ENCODE measurements at regions not wholly inside any gene's neighbourhood (a gene's known extent, or its start where the extent isn't known, plus 50 kb on each side); places are given as distances from the start of the nearest gene placed in this dataset.

DNA sequence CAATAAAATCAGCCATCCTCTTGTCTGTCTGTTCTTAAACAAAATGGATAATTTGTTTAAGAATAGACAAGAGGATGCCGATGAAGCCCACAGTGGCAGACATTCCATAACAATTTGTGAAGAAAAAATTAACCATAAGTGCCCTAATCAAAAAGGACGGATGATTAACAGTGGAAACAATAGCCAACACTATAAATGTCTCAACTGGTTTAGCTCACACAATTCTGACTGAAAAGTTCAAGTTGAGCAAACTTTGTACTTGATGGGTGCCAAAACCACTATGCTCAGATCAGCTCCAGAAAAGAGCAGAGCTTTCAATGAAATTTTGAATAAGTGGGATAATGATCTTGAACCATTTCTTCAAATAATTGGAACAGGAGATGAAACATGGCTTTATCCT is 202.2 kb upstream of the OR4E1 start:
- ChIA-PET CTCF (no interaction called here), POLR2A (no interaction called here)
- no peak for TF ChIP-seq SP1 (IDR thresholded peaks at IDR 0.05)
- DNase-seq (ENCODE audit: extremely low spot score), result no peak

DNA sequence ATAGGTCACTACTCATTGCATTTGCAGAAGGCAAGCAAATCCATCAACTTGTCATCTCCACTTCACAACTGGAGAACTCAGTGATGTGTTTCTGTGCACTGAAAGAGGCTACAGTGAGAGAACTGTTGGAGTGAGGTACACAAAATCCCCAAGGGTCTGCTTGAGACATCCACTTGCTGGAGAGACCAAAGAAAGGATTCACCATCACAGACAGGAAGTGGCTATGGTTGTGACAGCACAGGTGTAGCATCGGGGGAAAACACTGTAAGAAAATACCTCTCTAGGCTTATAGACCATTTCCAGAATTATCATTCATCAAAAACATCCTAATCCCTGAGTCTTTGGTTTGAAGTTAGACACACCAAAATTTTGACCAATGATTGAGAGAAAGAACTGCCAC is 201.3 kb upstream of the OR4E1 start:
- POLR2A ChIA-PET, result no interaction called here
- CTCF ChIA-PET, result no interaction called here
- DNase-seq (ENCODE audit: extremely low spot score), result no peak
- no peak for TF ChIP-seq FOXK2 (IDR thresholded peaks at IDR 0.05)
- TF ChIP-seq ARNT (IDR thresholded peaks at IDR 0.05), result no peak
- no peak for TF ChIP-seq SUZ12 (IDR thresholded peaks at IDR 0.05)
- no peak for TF ChIP-seq FOXA1 (IDR thresholded peaks at IDR 0.05)
- no peak for TF ChIP-seq ELF4 (IDR thresholded peaks at IDR 0.05)
- TF ChIP-seq, protein P1, sequence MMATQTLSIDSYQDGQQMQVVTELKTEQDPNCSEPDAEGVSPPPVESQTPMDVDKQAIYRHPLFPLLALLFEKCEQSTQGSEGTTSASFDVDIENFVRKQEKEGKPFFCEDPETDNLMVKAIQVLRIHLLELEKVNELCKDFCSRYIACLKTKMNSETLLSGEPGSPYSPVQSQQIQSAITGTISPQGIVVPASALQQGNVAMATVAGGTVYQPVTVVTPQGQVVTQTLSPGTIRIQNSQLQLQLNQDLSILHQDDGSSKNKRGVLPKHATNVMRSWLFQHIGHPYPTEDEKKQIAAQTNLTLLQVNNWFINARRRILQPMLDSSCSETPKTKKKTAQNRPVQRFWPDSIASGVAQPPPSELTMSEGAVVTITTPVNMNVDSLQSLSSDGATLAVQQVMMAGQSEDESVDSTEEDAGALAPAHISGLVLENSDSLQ (IDR thresholded peaks at IDR 0.05), result no peak
- no peak for TF ChIP-seq CTBP1 (IDR thresholded peaks at IDR 0.05; ENCODE audit: borderline replicate concordance)
- no peak for TF ChIP-seq L3MBTL2 (conservative IDR thresholded peaks at IDR 0.05)
- no peak for TF ChIP-seq FOXM1 (IDR thresholded peaks at IDR 0.05; ENCODE audit: borderline replicate concordance)
- TF ChIP-seq SP1 (IDR thresholded peaks at IDR 0.05), result no peak
- no peak for TF ChIP-seq TARDBP (IDR thresholded peaks at IDR 0.05)
- TF ChIP-seq ZNF384 (IDR thresholded peaks at IDR 0.05), result no peak
- no peak for TF ChIP-seq LEF1 (IDR thresholded peaks at IDR 0.05; ENCODE audit: borderline replicate concordance)
- TF ChIP-seq HDGF (IDR thresholded peaks at IDR 0.05; ENCODE audit: borderline replicate concordance), result no peak
- no peak for TF ChIP-seq BHLHE40 (IDR thresholded peaks at IDR 0.05; ENCODE audit: borderline replicate concordance)
- TF ChIP-seq NFRKB (IDR thresholded peaks at IDR 0.05), result no peak

DNA sequence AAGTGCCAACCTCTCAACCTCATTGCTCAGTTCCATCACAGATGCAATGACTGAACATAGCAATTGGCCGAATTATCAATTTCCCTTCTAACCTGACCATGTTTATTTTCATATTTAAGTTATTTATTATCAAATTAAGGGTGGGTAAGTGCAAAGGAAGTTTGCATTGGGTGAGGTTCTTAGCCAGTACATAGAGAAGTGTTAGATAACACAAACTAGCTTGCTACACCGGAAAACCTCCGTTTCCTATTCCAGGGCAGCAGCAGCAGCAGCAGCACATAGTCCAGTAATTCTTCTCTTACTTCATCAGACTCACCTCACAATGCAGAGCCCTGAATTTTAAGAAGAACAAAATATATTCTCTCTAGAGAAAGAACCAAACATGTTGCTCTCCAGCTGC is 200.5 kb upstream of the OR4E1 start:
- ChIA-PET CTCF (no interaction called here), POLR2A (no interaction called here)
- TF ChIP-seq FOXA1 (IDR thresholded peaks at IDR 0.05), result no peak
- no peak for TF ChIP-seq HDGF (IDR thresholded peaks at IDR 0.05; ENCODE audit: borderline replicate concordance)
- TF ChIP-seq SUZ12 (IDR thresholded peaks at IDR 0.05), result no peak
- no peak for TF ChIP-seq L3MBTL2 (conservative IDR thresholded peaks at IDR 0.05)
- no peak for TF ChIP-seq ELF4 (IDR thresholded peaks at IDR 0.05)
- no peak for TF ChIP-seq NFRKB (IDR thresholded peaks at IDR 0.05)
- TF ChIP-seq CTBP1 (IDR thresholded peaks at IDR 0.05; ENCODE audit: borderline replicate concordance), result no peak
- TF ChIP-seq FOXM1 (IDR thresholded peaks at IDR 0.05; ENCODE audit: borderline replicate concordance), result no peak
- no peak for TF ChIP-seq ZNF384 (IDR thresholded peaks at IDR 0.05)
- TF ChIP-seq FOXK2 (IDR thresholded peaks at IDR 0.05), result no peak
- no peak for TF ChIP-seq ARNT (IDR thresholded peaks at IDR 0.05)
- DNase-seq (ENCODE audit: extremely low spot score), result no peak

DNA sequence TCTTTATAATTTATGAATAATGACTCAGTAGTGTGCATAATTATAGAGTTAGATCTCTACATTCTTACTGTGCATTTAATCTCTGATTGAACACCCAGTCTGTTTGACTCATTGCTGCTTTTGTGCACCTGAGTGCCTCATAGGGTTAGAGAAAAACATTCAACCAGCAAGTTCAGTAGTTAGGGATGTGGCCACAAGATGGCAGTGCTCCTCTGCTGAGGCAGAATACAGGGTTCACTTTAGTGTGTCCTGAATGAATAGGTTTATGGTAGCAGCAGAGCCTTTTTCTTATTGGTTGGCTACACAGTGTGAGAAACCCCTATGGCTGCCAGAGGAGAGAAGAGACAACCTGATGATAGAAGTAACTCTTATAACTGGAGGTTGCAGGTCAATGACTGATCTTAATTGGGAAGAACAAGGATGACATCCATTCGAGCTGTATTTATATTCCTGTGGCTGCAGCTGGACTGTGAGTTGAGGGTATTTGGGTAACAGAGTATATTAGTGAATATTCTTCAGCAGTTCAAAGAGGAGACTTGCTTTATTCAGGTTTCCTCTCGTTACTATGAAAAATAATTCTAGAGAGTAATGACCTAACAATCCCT is 194.9 kb upstream of the OR4E1 start:
- peak; percentile 68 for DNase-seq (ENCODE audit: extremely low spot score)
- POLR2A ChIA-PET, result no interaction called here

DNA sequence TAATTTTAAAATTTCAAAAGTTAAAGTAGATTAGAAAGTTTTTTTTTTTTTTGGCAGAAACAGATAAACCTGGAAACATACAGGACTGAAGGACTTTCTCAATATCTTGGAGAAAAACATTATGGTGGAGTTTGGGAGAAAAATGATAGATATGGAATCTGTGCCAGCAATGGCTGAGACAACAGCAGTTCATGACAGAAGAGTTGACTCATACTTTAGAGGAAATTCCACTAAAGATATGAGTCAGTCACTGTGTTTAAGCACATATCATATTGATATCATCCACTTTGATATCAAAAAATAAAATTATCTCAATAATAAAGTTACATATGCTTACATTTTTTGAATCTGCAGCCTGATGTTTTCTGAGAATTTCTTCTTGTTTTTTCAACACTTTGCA is 193.9 kb upstream of the OR4E1 start:
- CTCF ChIA-PET, result no interaction called here
- POLR2A ChIA-PET, result no interaction called here
- TF ChIP-seq ARNT (IDR thresholded peaks at IDR 0.05) (no peak), HDGF (IDR thresholded peaks at IDR 0.05; ENCODE audit: borderline replicate concordance) (no peak), NFRKB (IDR thresholded peaks at IDR 0.05) (no peak), ELF4 (IDR thresholded peaks at IDR 0.05) (no peak), BHLHE40 (IDR thresholded peaks at IDR 0.05; ENCODE audit: borderline replicate concordance) (no peak), SP1 (IDR thresholded peaks at IDR 0.05) (no peak), LEF1 (IDR thresholded peaks at IDR 0.05; ENCODE audit: borderline replicate concordance) (no peak), ZNF384 (IDR thresholded peaks at IDR 0.05) (no peak), FOXK2 (IDR thresholded peaks at IDR 0.05) (no peak), CTBP1 (IDR thresholded peaks at IDR 0.05; ENCODE audit: borderline replicate concordance) (no peak), TARDBP (IDR thresholded peaks at IDR 0.05) (no peak), SUZ12 (IDR thresholded peaks at IDR 0.05) (no peak), FOXA1 (IDR thresholded peaks at IDR 0.05) (no peak)
- TF ChIP-seq, protein P1 (IDR thresholded peaks at IDR 0.05), result no peak
- DNase-seq (ENCODE audit: extremely low spot score), result no peak

More for the DNA sequence above, 194.9 kb upstream of the OR4E1 start:
- TF ChIP-seq SP1 (IDR thresholded peaks at IDR 0.05), result no peak
- TF ChIP-seq SUZ12 (IDR thresholded peaks at IDR 0.05), result no peak
- no peak for TF ChIP-seq TARDBP (IDR thresholded peaks at IDR 0.05)
- TF ChIP-seq FOXK2 (IDR thresholded peaks at IDR 0.05), result no peak
- TF ChIP-seq BHLHE40 (IDR thresholded peaks at IDR 0.05; ENCODE audit: borderline replicate concordance), result no peak
- TF ChIP-seq L3MBTL2 (conservative IDR thresholded peaks at IDR 0.05), result no peak
- no peak for TF ChIP-seq NFRKB (IDR thresholded peaks at IDR 0.05)
- no peak for TF ChIP-seq FOXA1 (IDR thresholded peaks at IDR 0.05)
- no peak for TF ChIP-seq FOXM1 (IDR thresholded peaks at IDR 0.05; ENCODE audit: borderline replicate concordance)
- TF ChIP-seq ELF4 (IDR thresholded peaks at IDR 0.05), result no peak
- TF ChIP-seq HDGF (IDR thresholded peaks at IDR 0.05; ENCODE audit: borderline replicate concordance), result no peak
- TF ChIP-seq ZNF384 (IDR thresholded peaks at IDR 0.05), result no peak
- TF ChIP-seq ARNT (IDR thresholded peaks at IDR 0.05), result no peak
- TF ChIP-seq, protein P1 (IDR thresholded peaks at IDR 0.05), result no peak
- no peak for TF ChIP-seq CTBP1 (IDR thresholded peaks at IDR 0.05; ENCODE audit: borderline replicate concordance)
- CTCF ChIA-PET, result interaction anchor here (0.7 to 1.2 kb wide), 4 partner anchors 9 to 45 kb away, joined by 4 to 5 read pairs (median 4); no protein-coding TSS in a partner anchor

DNA sequence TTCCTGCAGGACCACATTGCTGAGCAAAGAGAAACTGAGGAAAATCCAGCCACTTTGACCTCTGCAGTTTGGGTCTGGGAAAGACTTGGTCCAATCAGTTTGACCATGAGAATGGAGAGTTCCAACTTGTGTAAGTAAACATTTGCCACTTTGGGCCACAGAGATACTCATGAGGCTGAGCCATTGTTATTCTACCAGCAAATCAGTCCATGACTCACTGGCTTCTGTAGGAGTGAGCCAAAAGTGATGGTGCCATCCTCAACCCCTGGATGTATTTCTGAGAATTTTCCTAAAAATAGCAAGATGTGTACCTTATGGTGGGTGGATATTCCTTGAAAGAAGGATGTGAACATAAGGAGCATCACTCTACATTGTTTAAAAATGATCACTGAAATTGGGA is 192.9 kb upstream of the OR4E1 start:
- TF ChIP-seq FOXA1 (IDR thresholded peaks at IDR 0.05), result no peak
- TF ChIP-seq SUZ12 (IDR thresholded peaks at IDR 0.05), result no peak
- no peak for TF ChIP-seq LEF1 (IDR thresholded peaks at IDR 0.05; ENCODE audit: borderline replicate concordance)
- no peak for TF ChIP-seq BHLHE40 (IDR thresholded peaks at IDR 0.05; ENCODE audit: borderline replicate concordance)
- TF ChIP-seq L3MBTL2 (conservative IDR thresholded peaks at IDR 0.05), result no peak
- no peak for TF ChIP-seq ARNT (IDR thresholded peaks at IDR 0.05)
- no peak for TF ChIP-seq ZNF384 (IDR thresholded peaks at IDR 0.05)
- ChIA-PET CTCF (no interaction called here), POLR2A (no interaction called here)
- DNase-seq (ENCODE audit: extremely low spot score), result no peak

All from HEK293T (cell line).